Heart left ventricle (tissue), 16 donors: ENCODE measurements at regions not wholly inside any gene's neighbourhood (a gene's known extent, or its start where the extent isn't known, plus 50 kb on each side); places are given as distances from the start of the nearest gene placed in this dataset.
"Not testable (repeated sequence)": the region's sequence is repeated elsewhere in the genome, so short reads cannot be mapped to it uniquely, and the experiment has no call there.

ENCODE experiments used
- ATAC-seq, 4 donors: fragments of 200-7000 bp; cut with Tn5 transposase; one replicate each; pipeline ENCODE4 v1.9.1; 2020 to 2022; ENCODE audit warnings: moderate library complexity in 4 of 4, mild to moderate bottlenecking in 3 of 4, moderate number of reproducible peaks in 1 of 4
- DNase-seq, 5 donors: peaks; one replicate each; pipeline ENCODE4 v3.0.0-alpha.2; 2020
- H3K27ac ChIP-seq, 12 donors: fragments of 200-600 bp; sonication (generic) in 4 of 12; one replicate each; pipeline versions ENCODE4 v1.5.0 to v1.8.0; 2016 to 2022; ENCODE audit warnings: mild to moderate bottlenecking in 2 of 12
- H3K27me3 ChIP-seq, 9 donors: fragments of 200-600 bp; sonication (generic) in 2 of 9; one replicate each; pipeline versions ENCODE4 v1.5.1 to v1.8.0; 2016 to 2022; ENCODE audit warnings: mild to moderate bottlenecking in 3 of 9
- H3K36me3 ChIP-seq, 9 donors: fragments of 200-600 bp; sonication (generic) in 2 of 9; one replicate each; pipeline versions ENCODE4 v1.5.0 to v1.8.0; 2018 to 2022; ENCODE audit warnings: mild to moderate bottlenecking in 2 of 9
- H3K4me1 ChIP-seq, 12 donors: fragments of 200-600 bp; sonication (generic) in 4 of 12; one replicate each; pipeline versions ENCODE4 v1.5.0 to v1.8.0; 2016 to 2022; ENCODE audit warnings: mild to moderate bottlenecking in 3 of 12
- H3K4me3 ChIP-seq, 12 donors: fragments of 200-600 bp; sonication (generic) in 4 of 12; one replicate each; pipeline versions ENCODE4 v1.5.0 to v1.8.0; 2017 to 2022; ENCODE audit warnings: mild to moderate bottlenecking in 9 of 12, moderate library complexity in 4 of 12
- H3K9me3 ChIP-seq, 12 donors: fragments of 200-600 bp; sonication (generic) in 4 of 12; one replicate each; pipeline versions ENCODE4 v1.5.0 to v1.8.0; 2016 to 2022; ENCODE audit warnings: mild to moderate bottlenecking in 1 of 12
- CTCF ChIP-seq, 12 donors: fragments of 200-600 bp; sonication (generic) in 4 of 12; IDR thresholded peaks; one replicate each; pipeline versions ENCODE4 v1.5.0 to v1.8.0; 2018 to 2022; ENCODE audit warnings: antibody characterized with exemption in 12 of 12, mild to moderate bottlenecking in 5 of 12
- POLR2A ChIP-seq, 2 donors: fragments of 450-650 bp; IDR thresholded peaks; one replicate each; pipeline ENCODE4 v1.6.1; 2017; ENCODE audit warnings: antibody characterized with exemption in 2 of 2, mild to moderate bottlenecking in 2 of 2, moderate library complexity in 2 of 2
- WGBS, 4 donors: extraction: QIAGEN DNeasy Blood & Tissue Kit in 2 of 4; methylation state at CpG; one replicate each; pipeline versions ENCODE4 v1.1.5 to v1.1.7; 2013 to 2018; 5-methylcytosine and 5-hydroxymethylcytosine counted together
- intact Hi-C, 10 donors: fragments of 100-400 bp; cut with DNase I; formaldehyde crosslinking; loops; one replicate each; pipeline versions ENCODE4 v1.11.1 to v1.14.2; 2022
- donor health status: ischemic (EF 13 %, LVEDD 7.1; RV severe dilation, severe dysfunction).
- donor health status: healthy with polysubstance abuse.
- donor health status: DM: no; HTN: yes; CAD: no.
- donor health status: DM: no; HTN: no; CAD: no.
- donor health status: ischemic (EF 25% LVEDD 6.9; RV normal size, moderate dysfunction).
- donor health status: ischemic (EF 25% LVEDD 5.7; RV mildly dilated, moderate dysfunction).
- donor health status: healthy.
- donor health status: DM: yes; HTN: yes; CAD: no.
- donor health status: ischemic (EF 35%, LVEDD 5.7; RV mildly dilated, moderate dysfunction).
- donor health status: nonischemic (EF 11% LVEDD 7.7; RV severe dilation, severe dysfunction).
- donor health status: DM: yes; HTN: yes; CAD: no.
- donor health status: PGD.
- donor health status: ischemic (EF 29% LVEDD 5.4; RV normal size, mild dysfunction).
- donor health status: nonischemic (EF 23%, LVEDD 6.1; RV moderate dilation, normal function).

DNA sequence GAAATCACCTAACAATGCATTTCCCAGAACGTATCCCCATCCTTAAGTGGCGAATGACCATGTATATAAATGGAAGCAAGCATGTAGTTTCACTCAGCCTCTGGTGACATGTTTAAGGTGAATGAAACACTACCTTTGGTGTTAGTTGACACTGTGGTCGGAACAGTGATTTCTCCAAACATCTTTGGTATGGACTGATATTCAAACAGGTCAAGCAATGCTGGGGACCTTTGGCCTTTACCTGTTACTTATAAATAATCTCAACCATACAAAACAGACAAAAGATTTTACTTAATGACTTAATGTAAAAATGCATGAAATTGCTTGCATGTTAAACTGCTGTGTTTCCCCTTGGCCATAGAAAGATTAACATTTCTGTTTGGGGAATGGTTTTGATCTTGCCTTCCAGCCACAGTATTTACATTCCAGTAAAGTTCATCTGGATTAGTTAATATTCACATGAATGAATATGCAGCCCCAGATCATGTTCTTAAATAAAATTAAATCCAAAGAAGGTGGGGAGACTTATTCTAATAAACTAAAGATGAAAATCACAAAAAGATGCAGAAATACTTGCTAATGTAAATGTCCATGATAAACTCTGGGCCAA is 74.4 kb upstream of the HES1 start:
- 88 to 96% (median 95%) methylated on average over 3 of the region's 3 CpGs for WGBS, 4 donors
- TF ChIP-seq POLR2A (IDR thresholded peaks at IDR 0.05) (no peak), CTCF (IDR thresholded peaks at IDR 0.05) (no peak)
- Histone ChIP-seq H3K4me1 (peaks cover 0 to 19% (median 7%) of the 10 kb centered on the region in 12 donors), H3K36me3 (no peaks in the 10 kb centered on the region), H3K27me3 (peaks cover 0 to 20% (median 0%) of the 10 kb centered on the region in 9 donors), H3K27ac (no peak overlapping the region), H3K9me3 (peaks cover 0 to 4% (median 0%) of the 10 kb centered on the region in 12 donors), H3K4me3 (no peak overlapping the region)
- intact Hi-C loops = no loop called here
- DNase-seq = no peak
- ATAC-seq = no peak

DNA sequence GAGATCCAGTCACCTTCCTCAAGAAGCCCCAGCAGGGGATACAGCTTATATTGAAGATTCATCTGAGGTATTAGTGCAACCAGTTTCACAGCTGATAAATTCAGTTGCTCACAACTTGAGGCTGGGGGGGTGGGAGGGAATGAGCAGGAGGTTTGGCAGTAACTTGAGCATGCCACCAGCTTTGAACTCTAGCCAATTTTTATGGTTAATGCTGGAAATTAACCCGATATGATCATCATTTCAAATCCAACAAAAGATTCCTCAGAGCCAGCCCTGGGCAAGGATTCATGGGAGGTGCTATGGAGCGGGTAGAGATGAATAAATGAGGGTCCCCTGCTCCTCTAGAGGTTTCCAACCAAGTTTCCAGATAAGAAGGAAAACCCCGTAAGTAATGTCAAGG is 73.1 kb upstream of the HES1 start:
- WGBS, 4 donors = 55 to 89% (median 73%) methylated on average over 3 of the region's 3 CpGs
- Histone ChIP-seq H3K4me3 (no peak overlapping the region), H3K27ac (no peak overlapping the region), H3K27me3 (peaks cover 0 to 9% (median 0%) of the 10 kb centered on the region in 9 donors), H3K9me3 (peaks cover 0 to 17% (median 0%) of the 10 kb centered on the region in 12 donors), H3K36me3 (no peaks in the 10 kb centered on the region), H3K4me1 (peaks cover 0 to 16% (median 6%) of the 10 kb centered on the region in 12 donors)
- no peak for DNase-seq
- intact Hi-C loops = no loop called here
- TF ChIP-seq CTCF (IDR thresholded peaks at IDR 0.05) (no peak), POLR2A (IDR thresholded peaks at IDR 0.05) (no peak)
- no peak for ATAC-seq

GRCh38 chr3:194064380-194065332 is 71.3 kb upstream of the HES1 start:
- DNase-seq (no peak), ATAC-seq (peak in 3 of 4 donors; percentile 59 to 82 (median 69))
- Histone ChIP-seq H3K36me3 (no peaks in the 10 kb centered on the region), H3K27me3 (no peaks in the 10 kb centered on the region), H3K27ac (no peak overlapping the region), H3K4me1 (peaks cover 0 to 6% (median 0%) of the 10 kb centered on the region in 12 donors), H3K9me3 (peaks cover 0 to 28% (median 0%) of the 10 kb centered on the region in 12 donors), H3K4me3 (no peak overlapping the region)
- WGBS, 4 donors = 75 to 89% (median 86%) methylated on average over 8 of the region's 8 CpGs
- TF ChIP-seq POLR2A (IDR thresholded peaks at IDR 0.05) = no peak
- intact Hi-C loops = no loop called here

GRCh38 chr3:194067327-194067726 is 68.6 kb upstream of the HES1 start:
- DNase-seq, ATAC-seq, H3K36me3 ChIP-seq, H3K4me3 ChIP-seq, H3K27ac ChIP-seq, intact Hi-C loops: not testable (repeated sequence)
- Histone ChIP-seq H3K9me3 (peaks cover 0 to 30% (median 0%) of the 10 kb centered on the region in 12 donors), H3K27me3 (peaks cover 0 to 11% (median 0%) of the 10 kb centered on the region in 9 donors), H3K4me1 (peaks cover 3 to 23% (median 16%) of the 10 kb centered on the region in 12 donors)

DNA sequence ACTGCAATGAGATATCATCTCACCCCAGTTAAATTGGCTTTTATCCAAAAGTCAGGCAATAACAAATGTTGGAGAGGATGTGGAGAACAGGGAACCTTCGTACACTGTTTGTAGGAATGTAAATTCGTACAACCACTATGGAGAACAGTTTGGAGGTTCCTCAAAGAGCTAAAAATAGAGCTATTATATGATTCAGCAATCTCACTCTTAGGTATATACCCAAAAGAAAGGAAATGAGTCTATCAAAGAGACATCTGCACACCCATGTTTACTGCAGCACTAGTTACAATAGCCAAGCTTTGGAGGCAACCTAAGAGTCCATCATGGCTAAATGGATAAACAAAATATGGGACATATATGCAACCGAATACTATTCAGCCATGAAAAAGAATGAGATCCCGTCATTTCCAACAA is 68.0 kb upstream of the HES1 start:
- DNase-seq (no peak), ATAC-seq (no peak)
- Histone ChIP-seq H3K9me3 (peaks cover 0 to 30% (median 0%) of the 10 kb centered on the region in 12 donors), H3K27me3 (peaks cover 0 to 17% (median 0%) of the 10 kb centered on the region in 9 donors), H3K4me1 (peaks cover 3 to 23% (median 16%) of the 10 kb centered on the region in 12 donors), H3K4me3 (no peak overlapping the region), H3K36me3 (no peaks in the 10 kb centered on the region), H3K27ac (no peak overlapping the region)
- WGBS, 4 donors = 59 to 74% (median 66%) methylated on average over 4 of the region's 4 CpGs
- TF ChIP-seq CTCF (IDR thresholded peaks at IDR 0.05) (no peak), POLR2A (IDR thresholded peaks at IDR 0.05) (no peak)
- intact Hi-C loops = no loop called here
